ENCODE measurements at regions not wholly inside any gene's neighbourhood (a gene's known extent, or its start where the extent isn't known, plus 50 kb on each side); places are given as distances from the start of the nearest gene placed in this dataset.
A peak's percentile ranks its signal among the peaks of the same experiment; 100 is the strongest.

DNA sequence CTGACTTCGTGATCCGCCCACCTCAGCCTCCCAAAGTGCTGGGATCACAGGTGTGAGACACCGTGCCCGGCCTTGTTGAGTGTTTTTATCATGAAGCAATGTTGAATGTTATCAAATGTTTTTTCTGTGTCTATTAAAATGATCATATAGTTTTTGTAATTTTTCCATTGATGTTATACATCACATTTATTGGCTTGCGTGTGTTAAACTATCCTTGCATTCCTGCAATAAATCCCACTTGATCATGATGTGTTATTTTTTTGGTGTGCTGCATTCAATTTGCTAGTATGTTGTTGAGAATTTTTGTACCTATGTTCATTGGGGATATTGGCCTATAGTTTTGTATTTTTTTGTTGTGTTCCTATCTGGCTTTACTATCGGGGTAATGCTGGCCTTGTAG is 113.1 kb upstream of the PARD3B start:
- H3K36me3 Mint-ChIP-seq (ENCODE audit: low read depth), result peaks cover 12% of the 10 kb centered on the region
- TF ChIP-seq, protein P1, sequence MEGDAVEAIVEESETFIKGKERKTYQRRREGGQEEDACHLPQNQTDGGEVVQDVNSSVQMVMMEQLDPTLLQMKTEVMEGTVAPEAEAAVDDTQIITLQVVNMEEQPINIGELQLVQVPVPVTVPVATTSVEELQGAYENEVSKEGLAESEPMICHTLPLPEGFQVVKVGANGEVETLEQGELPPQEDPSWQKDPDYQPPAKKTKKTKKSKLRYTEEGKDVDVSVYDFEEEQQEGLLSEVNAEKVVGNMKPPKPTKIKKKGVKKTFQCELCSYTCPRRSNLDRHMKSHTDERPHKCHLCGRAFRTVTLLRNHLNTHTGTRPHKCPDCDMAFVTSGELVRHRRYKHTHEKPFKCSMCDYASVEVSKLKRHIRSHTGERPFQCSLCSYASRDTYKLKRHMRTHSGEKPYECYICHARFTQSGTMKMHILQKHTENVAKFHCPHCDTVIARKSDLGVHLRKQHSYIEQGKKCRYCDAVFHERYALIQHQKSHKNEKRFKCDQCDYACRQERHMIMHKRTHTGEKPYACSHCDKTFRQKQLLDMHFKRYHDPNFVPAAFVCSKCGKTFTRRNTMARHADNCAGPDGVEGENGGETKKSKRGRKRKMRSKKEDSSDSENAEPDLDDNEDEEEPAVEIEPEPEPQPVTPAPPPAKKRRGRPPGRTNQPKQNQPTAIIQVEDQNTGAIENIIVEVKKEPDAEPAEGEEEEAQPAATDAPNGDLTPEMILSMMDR (IDR thresholded peaks at IDR 0.05), result no peak
- H3K27me3 Mint-ChIP-seq (ENCODE audit: low read depth), result no peaks in the 10 kb centered on the region
- no peak overlapping the region for H3K4me3 Mint-ChIP-seq (ENCODE audit: unreplicated experiment)
- H3K9me3 Mint-ChIP-seq (ENCODE audit: low read depth), result peaks cover 16% of the 10 kb centered on the region
- H3K4me1 Mint-ChIP-seq (ENCODE audit: low read depth), result peaks cover 20% of the 10 kb centered on the region
- no peak for DNase-seq (ENCODE audit: low spot score)
- no peak overlapping the region for H3K27ac Mint-ChIP-seq (ENCODE audit: unreplicated experiment)

DNA sequence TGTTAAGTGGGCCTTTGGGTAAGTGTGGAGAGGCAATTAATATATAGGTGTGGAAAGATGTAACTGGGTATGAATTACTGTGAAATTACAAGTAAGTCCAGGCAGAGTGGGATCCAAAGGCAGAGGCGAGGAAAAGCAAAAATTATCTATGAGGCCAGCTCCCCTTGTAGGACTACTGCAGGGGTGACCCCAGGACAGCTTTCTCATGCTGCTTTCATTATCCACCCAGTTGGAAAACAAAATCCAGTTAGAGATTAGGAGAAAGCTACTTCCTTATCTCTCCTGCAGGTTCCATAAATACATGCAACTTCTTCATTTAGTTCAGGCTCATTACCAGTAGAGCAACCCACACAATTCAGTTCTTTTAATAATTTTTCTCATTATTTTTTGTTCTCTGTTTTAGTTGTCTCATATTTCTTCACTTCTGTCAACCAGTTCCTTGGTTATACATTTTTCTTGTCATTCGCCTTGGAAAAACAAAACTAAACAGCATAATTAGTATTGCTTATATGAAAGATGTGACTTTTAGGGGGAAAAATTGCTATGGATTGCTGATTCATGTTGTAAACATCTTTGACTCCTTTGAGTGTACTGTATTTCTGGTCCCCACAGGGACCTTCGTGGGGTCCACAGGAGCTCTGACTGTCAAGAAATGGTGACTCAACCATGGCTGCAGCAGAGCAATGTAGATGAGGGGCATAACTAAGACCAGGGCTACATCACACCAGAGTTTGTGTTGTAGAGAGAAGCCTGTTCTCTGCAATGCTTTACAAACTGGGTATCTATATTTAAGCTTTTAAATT is 110.4 kb upstream of the PARD3B start:
- Mint-ChIP-seq H3K36me3 (ENCODE audit: low read depth) (peaks cover 12% of the 10 kb centered on the region), H3K27me3 (ENCODE audit: low read depth) (no peaks in the 10 kb centered on the region), H3K4me1 (ENCODE audit: low read depth) (peaks cover 20% of the 10 kb centered on the region), H3K9me3 (ENCODE audit: low read depth) (peaks cover 14% of the 10 kb centered on the region), H3K27ac (ENCODE audit: unreplicated experiment) (peak overlapping the region; percentile 80), H3K4me3 (ENCODE audit: unreplicated experiment) (no peak overlapping the region)
- no peak for DNase-seq (ENCODE audit: low spot score)
- TF ChIP-seq, protein P1 (IDR thresholded peaks at IDR 0.05), result no peak

DNA sequence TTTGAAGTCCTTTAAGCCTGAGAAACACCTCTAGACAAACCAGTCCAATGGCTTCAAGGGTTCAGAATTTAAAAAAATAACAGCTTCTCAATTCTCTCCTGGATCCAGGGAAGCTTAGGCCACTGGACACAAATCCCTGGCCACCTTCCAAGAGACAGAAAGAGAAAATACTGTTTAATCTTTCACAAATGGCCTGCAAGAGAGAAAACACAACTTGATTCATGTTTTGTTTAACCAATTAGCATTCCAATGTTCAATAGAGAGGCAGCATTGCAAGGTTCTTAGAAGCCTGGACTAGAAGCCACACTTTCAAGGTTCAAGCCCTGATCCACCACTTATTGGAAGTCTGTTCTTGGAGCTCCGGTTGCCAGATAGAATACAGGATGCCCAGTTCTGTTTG is 109.0 kb upstream of the PARD3B start:
- peaks cover 15% of the 10 kb centered on the region for H3K36me3 Mint-ChIP-seq (ENCODE audit: low read depth)
- peaks cover 18% of the 10 kb centered on the region for H3K9me3 Mint-ChIP-seq (ENCODE audit: low read depth)
- no peak overlapping the region for H3K27ac Mint-ChIP-seq (ENCODE audit: unreplicated experiment)
- TF ChIP-seq, protein P1 (IDR thresholded peaks at IDR 0.05), result no peak
- H3K27me3 Mint-ChIP-seq (ENCODE audit: low read depth), result no peaks in the 10 kb centered on the region
- H3K4me1 Mint-ChIP-seq (ENCODE audit: low read depth), result peaks cover 20% of the 10 kb centered on the region
- DNase-seq (ENCODE audit: low spot score), result no peak
- no peak overlapping the region for H3K4me3 Mint-ChIP-seq (ENCODE audit: unreplicated experiment)

DNA sequence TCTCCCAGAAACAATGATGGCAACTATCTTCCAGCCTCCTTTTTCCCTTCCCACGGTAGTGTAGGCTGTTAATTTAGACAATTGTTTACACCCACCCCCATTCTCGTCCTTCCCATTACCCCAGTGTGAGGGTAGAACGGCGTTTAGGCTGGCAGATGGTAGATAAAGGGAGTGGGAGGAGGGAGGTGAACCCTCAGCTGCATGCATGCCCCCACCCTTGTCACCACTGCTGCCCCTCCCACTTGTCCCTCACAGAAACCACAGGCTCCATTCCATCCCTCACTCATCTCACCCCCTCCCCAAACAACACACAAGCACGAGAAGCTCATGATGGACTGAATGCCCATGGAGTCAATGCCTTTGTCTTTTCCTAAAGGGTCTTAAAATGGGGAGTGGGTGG is 107.9 kb upstream of the PARD3B start:
- Mint-ChIP-seq H3K36me3 (ENCODE audit: low read depth) (peaks cover 8% of the 10 kb centered on the region), H3K27me3 (ENCODE audit: low read depth) (no peaks in the 10 kb centered on the region), H3K4me3 (ENCODE audit: unreplicated experiment) (no peak overlapping the region), H3K4me1 (ENCODE audit: low read depth) (peaks cover 20% of the 10 kb centered on the region), H3K27ac (ENCODE audit: unreplicated experiment) (no peak overlapping the region), H3K9me3 (ENCODE audit: low read depth) (peaks cover 10% of the 10 kb centered on the region)
- DNase-seq (ENCODE audit: low spot score), result no peak
- TF ChIP-seq, protein P1 (IDR thresholded peaks at IDR 0.05), result no peak

DNA sequence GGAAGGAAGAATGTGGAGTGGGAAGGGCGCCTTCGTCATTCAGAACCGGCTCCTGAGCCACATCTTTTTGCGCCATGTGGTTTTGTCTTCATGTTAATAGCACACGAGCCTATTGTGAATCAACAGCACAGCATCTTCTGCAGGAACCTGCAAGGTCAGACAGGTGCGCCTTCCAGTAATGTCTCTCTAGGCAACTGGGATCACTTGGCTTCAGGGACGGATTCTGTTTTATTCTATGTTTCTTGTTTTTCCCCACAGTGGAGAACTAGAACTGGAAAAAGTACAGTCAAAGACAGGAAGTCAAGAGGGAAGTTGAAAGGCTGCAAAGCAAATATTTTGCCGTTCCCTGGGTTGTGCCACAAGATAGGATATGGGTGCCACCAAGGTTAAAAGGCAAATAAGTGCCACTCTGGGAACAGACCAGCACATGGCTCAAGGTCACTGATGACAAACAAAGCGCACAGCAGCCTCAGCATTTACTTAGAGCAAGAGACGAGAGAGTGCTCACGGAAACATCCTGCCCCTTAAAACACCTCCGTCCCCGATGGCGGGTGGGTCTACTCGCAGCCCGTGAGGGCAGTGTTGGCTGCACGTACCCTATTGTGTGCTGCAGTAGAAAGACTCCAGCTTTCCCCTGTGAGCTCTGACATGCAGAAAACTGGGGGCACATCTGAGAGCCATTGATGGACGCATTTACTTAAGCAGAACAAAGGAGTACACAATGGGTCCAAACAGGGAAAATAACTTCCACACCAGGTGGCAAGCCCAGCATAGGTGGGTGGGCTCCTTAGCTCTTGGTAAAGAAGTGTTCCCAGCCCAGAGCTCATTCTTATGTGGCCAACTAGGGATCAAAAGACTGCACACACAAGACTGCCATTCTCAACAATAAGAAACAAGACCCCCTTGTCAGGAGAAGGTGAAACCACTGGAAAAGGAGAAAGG is 107.2 kb upstream of the PARD3B start:
- H3K36me3 Mint-ChIP-seq (ENCODE audit: low read depth), result peaks cover 3% of the 10 kb centered on the region
- peaks cover 4% of the 10 kb centered on the region for H3K9me3 Mint-ChIP-seq (ENCODE audit: low read depth)
- TF ChIP-seq, protein P1 (IDR thresholded peaks at IDR 0.05), result no peak
- H3K27ac Mint-ChIP-seq (ENCODE audit: unreplicated experiment), result no peak overlapping the region
- H3K4me3 Mint-ChIP-seq (ENCODE audit: unreplicated experiment), result no peak overlapping the region
- peaks cover 20% of the 10 kb centered on the region for H3K4me1 Mint-ChIP-seq (ENCODE audit: low read depth)
- no peaks in the 10 kb centered on the region for H3K27me3 Mint-ChIP-seq (ENCODE audit: low read depth)
- DNase-seq (ENCODE audit: low spot score), result no peak

Measured in chondrocyte (in vitro differentiated cells).